HG03521 (cell line): ENCODE measurements at regions not wholly inside any gene's neighbourhood (a gene's known extent, or its start where the extent isn't known, plus 50 kb on each side); places are given as distances from the start of the nearest gene placed in this dataset.
"Not testable (repeated sequence)": the region's sequence is repeated elsewhere in the genome, so short reads cannot be mapped to it uniquely, and the experiment has no call there.

Experiments
- ATAC-seq: cut with Tn5 transposase; IDR thresholded peaks from one replicate; pipeline ENCODE4 v1.9.1; 2021; ENCODE audit warnings: mild to moderate bottlenecking, moderate library complexity; ENCODE audit not compliant: unreplicated experiment

GRCh38 chr1:104018922-104019674 lies 269.4 kb downstream of the AMY1C start:
- no peak for ATAC-seq

- ATAC-seq, result no peak
Measured at GRCh38 chr1:104019675-104020049, 270.0 kb downstream of the AMY1C start.

- no peak for ATAC-seq
Measured at GRCh38 chr1:104028416-104029035, 278.8 kb downstream of the AMY1C start.

- ATAC-seq, result no peak
Measured at GRCh38 chr1:104029456-104029970, 279.8 kb downstream of the AMY1C start.

GRCh38 chr1:104056786-104057185 lies 307.1 kb downstream of the AMY1C start:
- ATAC-seq, result no peak

GRCh38 chr1:104057219-104057898 lies 307.7 kb downstream of the AMY1C start:
- ATAC-seq, result not testable (repeated sequence)

- not testable (repeated sequence) for ATAC-seq
Measured at GRCh38 chr1:104061637-104062036, 311.9 kb downstream of the AMY1C start.

GRCh38 chr1:104064399-104064798 lies 314.7 kb downstream of the AMY1C start:
- ATAC-seq, result no peak

- ATAC-seq, result no peak
Measured at GRCh38 chr1:104072915-104073371, 323.2 kb downstream of the AMY1C start.

- no peak for ATAC-seq
Measured at GRCh38 chr1:104073463-104073902, 323.8 kb downstream of the AMY1C start.

GRCh38 chr1:104082221-104082620 lies 332.5 kb downstream of the AMY1C start:
- no peak for ATAC-seq

GRCh38 chr1:104084380-104084779 lies 334.7 kb downstream of the AMY1C start:
- ATAC-seq, result no peak

- no peak for ATAC-seq
Measured at GRCh38 chr1:104092698-104093097, 343.0 kb downstream of the AMY1C start.

GRCh38 chr1:104098837-104099236 lies 349.1 kb downstream of the AMY1C start:
- ATAC-seq, result no peak

- ATAC-seq, result no peak
Measured at GRCh38 chr1:104100115-104100514, 350.4 kb downstream of the AMY1C start.

GRCh38 chr1:104105465-104105864 lies 355.8 kb downstream of the AMY1C start:
- no peak for ATAC-seq

GRCh38 chr1:104120525-104120924 lies 370.8 kb downstream of the AMY1C start:
- ATAC-seq, result no peak

GRCh38 chr1:104121271-104121670 lies 371.6 kb downstream of the AMY1C start:
- ATAC-seq, result no peak

GRCh38 chr1:104125266-104125665 lies 375.6 kb downstream of the AMY1C start:
- ATAC-seq, result no peak

GRCh38 chr1:104125970-104126369 lies 376.3 kb downstream of the AMY1C start:
- no peak for ATAC-seq

- ATAC-seq, result peak; percentile 67
Measured at GRCh38 chr1:104132382-104132973, 382.8 kb downstream of the AMY1C start.
